Keratinocyte (primary cell): ENCODE measurements at regions not wholly inside any gene's neighbourhood (a gene's known extent, or its start where the extent isn't known, plus 50 kb on each side); places are given as distances from the start of the nearest gene placed in this dataset.

Source experiments
- EZH2 ChIP-seq: IDR thresholded peaks from one replicate; pipeline ENCODE4 v1.6.1; 2012; ENCODE audit warnings: inconsistent platforms, mild to moderate bottlenecking, low read length, moderate library complexity
- TF ChIP-seq, protein P1 (sequence below), 3 experiments: IDR thresholded peaks in 1 of 3; conservative IDR thresholded peaks in 1 of 3; optimal IDR thresholded peaks in 1 of 3; 2 replicates in 2 of 3; 3 replicates in 1 of 3; pipeline versions ENCODE3 to v1.5.1; 2011; ENCODE audit warnings: low read length in 3 of 3, mild to moderate bottlenecking in 3 of 3, moderate library complexity in 2 of 3, control low read depth in 1 of 3, inconsistent platforms in 1 of 3; ENCODE audit not compliant: insufficient read depth in 2 of 3; ENCODE audit errors: extremely low read depth in 1 of 3

DNA sequence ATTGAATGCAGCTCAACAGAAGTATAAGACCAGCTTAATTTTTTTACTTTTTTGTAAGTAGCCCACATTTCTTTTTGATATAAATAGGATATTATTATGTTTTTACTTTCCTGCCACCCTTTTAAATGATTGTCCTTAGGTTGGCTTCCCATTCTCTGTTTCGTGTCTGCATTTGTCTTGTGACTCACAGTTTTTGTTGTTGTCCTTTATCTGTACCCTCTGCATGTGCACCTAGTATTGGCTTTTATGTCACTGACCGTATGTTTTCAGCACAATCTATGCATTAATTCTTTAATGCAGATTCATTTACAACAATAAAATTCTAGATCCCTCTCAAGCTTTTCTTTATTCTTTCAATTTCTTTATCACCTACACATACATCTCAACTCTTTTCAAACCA is 474.2 kb upstream of the FANCL start:
- TF ChIP-seq, protein P1, sequence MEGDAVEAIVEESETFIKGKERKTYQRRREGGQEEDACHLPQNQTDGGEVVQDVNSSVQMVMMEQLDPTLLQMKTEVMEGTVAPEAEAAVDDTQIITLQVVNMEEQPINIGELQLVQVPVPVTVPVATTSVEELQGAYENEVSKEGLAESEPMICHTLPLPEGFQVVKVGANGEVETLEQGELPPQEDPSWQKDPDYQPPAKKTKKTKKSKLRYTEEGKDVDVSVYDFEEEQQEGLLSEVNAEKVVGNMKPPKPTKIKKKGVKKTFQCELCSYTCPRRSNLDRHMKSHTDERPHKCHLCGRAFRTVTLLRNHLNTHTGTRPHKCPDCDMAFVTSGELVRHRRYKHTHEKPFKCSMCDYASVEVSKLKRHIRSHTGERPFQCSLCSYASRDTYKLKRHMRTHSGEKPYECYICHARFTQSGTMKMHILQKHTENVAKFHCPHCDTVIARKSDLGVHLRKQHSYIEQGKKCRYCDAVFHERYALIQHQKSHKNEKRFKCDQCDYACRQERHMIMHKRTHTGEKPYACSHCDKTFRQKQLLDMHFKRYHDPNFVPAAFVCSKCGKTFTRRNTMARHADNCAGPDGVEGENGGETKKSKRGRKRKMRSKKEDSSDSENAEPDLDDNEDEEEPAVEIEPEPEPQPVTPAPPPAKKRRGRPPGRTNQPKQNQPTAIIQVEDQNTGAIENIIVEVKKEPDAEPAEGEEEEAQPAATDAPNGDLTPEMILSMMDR (optimal IDR thresholded peaks at IDR 0.05 in 1 of 3, IDR thresholded peaks at IDR 0.05 in 1 of 3, conservative IDR thresholded peaks at IDR 0.05 in 1 of 3; ENCODE audit: extremely low read depth in 1 of 3, insufficient read depth in 2 of 3, low read length in 3 of 3), result no peak
- no peak for TF ChIP-seq EZH2
